ENCODE measurements at regions not wholly inside any gene's neighbourhood (a gene's known extent, or its start where the extent isn't known, plus 50 kb on each side); places are given as distances from the start of the nearest gene placed in this dataset.
"Not testable (repeated sequence)": the region's sequence is repeated elsewhere in the genome, so short reads cannot be mapped to it uniquely, and the experiment has no call there.

DNA sequence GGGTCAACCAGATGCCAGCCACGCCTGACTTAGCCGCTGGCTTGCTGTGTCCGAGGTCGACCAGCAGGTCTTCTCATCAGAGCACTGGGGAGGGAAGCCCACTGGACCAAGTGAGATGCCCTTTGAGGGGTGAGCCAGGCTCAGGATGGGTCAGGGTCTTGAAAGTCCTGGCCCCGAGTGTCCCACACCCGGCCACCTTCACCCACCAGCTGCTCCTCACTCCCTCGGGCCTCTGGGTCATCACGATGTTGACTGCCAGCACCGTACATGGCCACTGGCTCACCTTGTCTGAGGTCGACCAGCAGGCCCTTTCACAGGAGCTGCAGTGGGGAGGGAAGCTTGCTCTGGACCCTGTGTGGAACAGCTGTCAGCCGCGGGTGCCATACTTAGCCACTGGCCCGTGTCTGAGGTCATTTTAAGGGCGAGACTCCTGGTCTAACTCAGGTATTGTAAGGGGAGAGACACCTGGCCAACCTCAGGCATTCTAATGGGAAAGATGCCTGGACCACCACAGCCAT is 1361.3 kb downstream of the UQCRFS1 start:
- Histone ChIP-seq H3K27me3 (ENCODE audit: control insufficient read depth in 1 of 2, insufficient read depth in 2 of 2, low read length in 2 of 2) (no peaks in the 10 kb centered on the region), H3K9ac (ENCODE audit: low read length) (no peak overlapping the region), H3K9me3 (ENCODE audit: low read length) (peaks cover 7% of the 10 kb centered on the region), H3K27ac (ENCODE audit: low read depth, low read length) (no peak overlapping the region), H3K4me1 (ENCODE audit: insufficient read depth, low read length) (no peaks in the 10 kb centered on the region), H3K36me3 (ENCODE audit: insufficient read depth, low read length) (no peaks in the 10 kb centered on the region), H3K4me3 (ENCODE audit: low read depth in 1 of 2, low read length in 2 of 2) (no peak overlapping the region)

GRCh38 chr19:27851002-27851481 is 1361.9 kb downstream of the UQCRFS1 start:
- no peaks in the 10 kb centered on the region for H3K27me3 ChIP-seq (ENCODE audit: control insufficient read depth in 1 of 2, insufficient read depth in 2 of 2, low read length in 2 of 2)
- H3K27ac ChIP-seq (ENCODE audit: low read depth, low read length): no peak overlapping the region
- no peaks in the 10 kb centered on the region for H3K36me3 ChIP-seq (ENCODE audit: insufficient read depth, low read length)
- H3K4me3 ChIP-seq (ENCODE audit: low read depth in 1 of 2, low read length in 2 of 2): no peak overlapping the region
- H3K4me1 ChIP-seq (ENCODE audit: insufficient read depth, low read length): no peaks in the 10 kb centered on the region
- H3K9ac ChIP-seq (ENCODE audit: low read length): no peak overlapping the region
- H3K9me3 ChIP-seq (ENCODE audit: low read length): peaks cover 10% of the 10 kb centered on the region

DNA sequence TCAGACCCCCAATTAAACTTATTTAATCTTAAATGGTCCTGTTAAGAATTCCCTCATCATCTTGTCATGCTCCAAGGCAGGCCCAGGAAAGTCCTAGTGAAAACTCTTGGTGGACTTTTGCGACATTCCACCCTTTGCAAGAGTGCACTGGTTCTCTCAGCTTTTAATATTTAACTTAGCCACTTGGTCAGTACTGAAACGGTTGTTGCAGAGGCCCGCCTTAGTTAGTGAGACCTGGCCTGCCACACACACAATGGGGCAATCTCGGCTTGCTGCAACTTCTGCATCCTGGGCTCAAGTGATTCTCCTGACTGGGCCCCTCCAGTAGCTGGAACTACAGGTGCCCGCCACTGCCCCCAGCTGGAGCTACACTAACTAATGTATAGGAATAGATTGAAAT is 1366.0 kb downstream of the UQCRFS1 start:
- H3K9me3 ChIP-seq (ENCODE audit: low read length): peaks cover 10% of the 10 kb centered on the region
- H3K36me3 ChIP-seq (ENCODE audit: insufficient read depth, low read length): no peaks in the 10 kb centered on the region
- no peak overlapping the region for H3K9ac ChIP-seq (ENCODE audit: low read length)
- H3K4me3 ChIP-seq (ENCODE audit: low read depth in 1 of 2, low read length in 2 of 2): no peak overlapping the region
- no peak overlapping the region for H3K27ac ChIP-seq (ENCODE audit: low read depth, low read length)
- no peaks in the 10 kb centered on the region for H3K27me3 ChIP-seq (ENCODE audit: control insufficient read depth in 1 of 2, insufficient read depth in 2 of 2, low read length in 2 of 2)
- no peaks in the 10 kb centered on the region for H3K4me1 ChIP-seq (ENCODE audit: insufficient read depth, low read length)

DNA sequence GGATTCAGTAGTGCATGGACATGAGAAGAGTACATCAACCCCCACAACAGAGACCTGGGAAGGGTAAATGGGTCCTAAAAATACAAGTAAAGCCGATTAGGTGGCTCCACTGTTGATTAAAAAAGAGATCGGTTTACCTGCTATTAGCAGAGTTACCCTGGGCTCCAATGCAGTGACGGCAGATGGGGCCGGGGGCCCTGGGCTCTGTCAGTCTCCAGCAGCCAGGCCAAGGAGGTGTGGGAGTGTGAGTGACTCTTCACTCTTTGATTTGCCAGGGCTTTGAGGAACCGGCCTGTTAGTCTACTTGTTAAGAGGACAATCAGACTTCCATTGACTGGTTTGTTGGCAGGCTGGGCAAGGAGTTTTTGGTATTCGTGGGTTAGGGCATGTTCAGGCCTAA is 1368.7 kb downstream of the UQCRFS1 start:
- Histone ChIP-seq H3K4me1 (ENCODE audit: insufficient read depth, low read length) (no peaks in the 10 kb centered on the region), H3K27ac (ENCODE audit: low read depth, low read length) (no peak overlapping the region), H3K27me3 (ENCODE audit: control insufficient read depth in 1 of 2, insufficient read depth in 2 of 2, low read length in 2 of 2) (no peaks in the 10 kb centered on the region), H3K9ac (ENCODE audit: low read length) (no peak overlapping the region), H3K36me3 (ENCODE audit: insufficient read depth, low read length) (no peaks in the 10 kb centered on the region), H3K4me3 (ENCODE audit: low read depth in 1 of 2, low read length in 2 of 2) (no peak overlapping the region), H3K9me3 (ENCODE audit: low read length) (peaks cover 5% of the 10 kb centered on the region)

- Histone ChIP-seq H3K27ac (ENCODE audit: low read depth, low read length) (no peak overlapping the region), H3K36me3 (ENCODE audit: insufficient read depth, low read length) (no peaks in the 10 kb centered on the region), H3K4me3 (ENCODE audit: low read depth in 1 of 2, low read length in 2 of 2) (no peak overlapping the region), H3K4me1 (ENCODE audit: insufficient read depth, low read length) (no peaks in the 10 kb centered on the region), H3K9me3 (ENCODE audit: low read length) (peaks cover 5% of the 10 kb centered on the region), H3K9ac (ENCODE audit: low read length) (no peak overlapping the region), H3K27me3 (ENCODE audit: control insufficient read depth in 1 of 2, insufficient read depth in 2 of 2, low read length in 2 of 2) (no peaks in the 10 kb centered on the region)
These were observed 1369.1 kb downstream of the UQCRFS1 start for GRCh38 chr19:27843861-27844260.

GRCh38 chr19:27833031-27833430 is 1379.9 kb downstream of the UQCRFS1 start:
- no peaks in the 10 kb centered on the region for H3K36me3 ChIP-seq (ENCODE audit: insufficient read depth, low read length)
- no peaks in the 10 kb centered on the region for H3K9me3 ChIP-seq (ENCODE audit: low read length)
- H3K27ac ChIP-seq (ENCODE audit: low read depth, low read length): no peak overlapping the region
- H3K4me3 ChIP-seq (ENCODE audit: low read depth in 1 of 2, low read length in 2 of 2): no peak overlapping the region
- H3K4me1 ChIP-seq (ENCODE audit: insufficient read depth, low read length): no peaks in the 10 kb centered on the region
- no peak overlapping the region for H3K9ac ChIP-seq (ENCODE audit: low read length)
- no peaks in the 10 kb centered on the region for H3K27me3 ChIP-seq (ENCODE audit: control insufficient read depth in 1 of 2, insufficient read depth in 2 of 2, low read length in 2 of 2)

DNA sequence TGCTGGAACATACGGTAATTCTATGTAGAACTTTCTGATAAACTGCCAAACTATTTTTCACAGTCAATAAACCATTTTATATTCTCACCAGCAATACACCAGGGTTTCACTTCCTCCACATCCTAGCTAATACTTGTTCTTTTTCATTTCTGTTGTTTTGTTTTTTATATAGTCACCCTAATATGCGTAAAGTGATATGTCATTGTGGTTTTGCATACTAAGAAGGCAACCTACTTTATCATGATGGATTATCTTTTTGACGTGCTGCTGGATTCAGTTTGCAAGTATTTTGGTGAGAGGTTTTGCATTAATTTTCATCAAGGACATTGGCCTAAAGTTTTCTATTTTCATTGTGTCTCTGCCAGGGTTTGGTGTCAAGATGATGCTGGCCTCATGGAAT is 1384.1 kb downstream of the UQCRFS1 start:
- H3K4me1 ChIP-seq (ENCODE audit: insufficient read depth, low read length): no peaks in the 10 kb centered on the region
- H3K27me3 ChIP-seq (ENCODE audit: control insufficient read depth in 1 of 2, insufficient read depth in 2 of 2, low read length in 2 of 2): no peaks in the 10 kb centered on the region
- H3K4me3 ChIP-seq (ENCODE audit: low read depth in 1 of 2, low read length in 2 of 2): no peak overlapping the region
- H3K9me3 ChIP-seq (ENCODE audit: low read length): no peaks in the 10 kb centered on the region
- no peak overlapping the region for H3K27ac ChIP-seq (ENCODE audit: low read depth, low read length)
- H3K36me3 ChIP-seq (ENCODE audit: insufficient read depth, low read length): no peaks in the 10 kb centered on the region
- H3K9ac ChIP-seq (ENCODE audit: low read length): no peak overlapping the region

- no peak overlapping the region for H3K27ac ChIP-seq (ENCODE audit: low read depth, low read length)
- no peak overlapping the region for H3K9ac ChIP-seq (ENCODE audit: low read length)
- H3K9me3 ChIP-seq (ENCODE audit: low read length): no peaks in the 10 kb centered on the region
- no peak overlapping the region for H3K4me3 ChIP-seq (ENCODE audit: low read depth in 1 of 2, low read length in 2 of 2)
- no peaks in the 10 kb centered on the region for H3K36me3 ChIP-seq (ENCODE audit: insufficient read depth, low read length)
- no peaks in the 10 kb centered on the region for H3K27me3 ChIP-seq (ENCODE audit: control insufficient read depth in 1 of 2, insufficient read depth in 2 of 2, low read length in 2 of 2)
- no peaks in the 10 kb centered on the region for H3K4me1 ChIP-seq (ENCODE audit: insufficient read depth, low read length)
These were observed 1388.8 kb downstream of the UQCRFS1 start for GRCh38 chr19:27824108-27824507.

GRCh38 chr19:27822336-27822735 is 1390.6 kb downstream of the UQCRFS1 start:
- H3K4me3 ChIP-seq (ENCODE audit: low read depth in 1 of 2, low read length in 2 of 2): no peak overlapping the region
- H3K27ac ChIP-seq (ENCODE audit: low read depth, low read length): no peak overlapping the region
- no peaks in the 10 kb centered on the region for H3K9me3 ChIP-seq (ENCODE audit: low read length)
- no peaks in the 10 kb centered on the region for H3K36me3 ChIP-seq (ENCODE audit: insufficient read depth, low read length)
- no peak overlapping the region for H3K9ac ChIP-seq (ENCODE audit: low read length)
- no peaks in the 10 kb centered on the region for H3K4me1 ChIP-seq (ENCODE audit: insufficient read depth, low read length)
- H3K27me3 ChIP-seq (ENCODE audit: control insufficient read depth in 1 of 2, insufficient read depth in 2 of 2, low read length in 2 of 2): no peaks in the 10 kb centered on the region

GRCh38 chr19:27821418-27822018 is 1391.4 kb downstream of the UQCRFS1 start:
- H3K9ac ChIP-seq (ENCODE audit: low read length): no peak overlapping the region
- no peaks in the 10 kb centered on the region for H3K36me3 ChIP-seq (ENCODE audit: insufficient read depth, low read length)
- no peaks in the 10 kb centered on the region for H3K4me1 ChIP-seq (ENCODE audit: insufficient read depth, low read length)
- H3K4me3 ChIP-seq (ENCODE audit: low read depth in 1 of 2, low read length in 2 of 2): no peak overlapping the region
- H3K9me3 ChIP-seq (ENCODE audit: low read length): no peaks in the 10 kb centered on the region
- no peaks in the 10 kb centered on the region for H3K27me3 ChIP-seq (ENCODE audit: control insufficient read depth in 1 of 2, insufficient read depth in 2 of 2, low read length in 2 of 2)
- H3K27ac ChIP-seq (ENCODE audit: low read depth, low read length): no peak overlapping the region

- no peak overlapping the region for H3K4me3 ChIP-seq (ENCODE audit: low read depth in 1 of 2, low read length in 2 of 2)
- no peaks in the 10 kb centered on the region for H3K4me1 ChIP-seq (ENCODE audit: insufficient read depth, low read length)
- H3K27me3 ChIP-seq (ENCODE audit: control insufficient read depth in 1 of 2, insufficient read depth in 2 of 2, low read length in 2 of 2): no peaks in the 10 kb centered on the region
- H3K9me3 ChIP-seq (ENCODE audit: low read length): no peaks in the 10 kb centered on the region
- no peak overlapping the region for H3K9ac ChIP-seq (ENCODE audit: low read length)
- H3K36me3 ChIP-seq (ENCODE audit: insufficient read depth, low read length): no peaks in the 10 kb centered on the region
- no peak overlapping the region for H3K27ac ChIP-seq (ENCODE audit: low read depth, low read length)
These were observed 1397.0 kb downstream of the UQCRFS1 start for GRCh38 chr19:27815985-27816384.

GRCh38 chr19:27814834-27815233 is 1398.1 kb downstream of the UQCRFS1 start:
- H3K36me3 ChIP-seq (ENCODE audit: insufficient read depth, low read length); H3K9ac ChIP-seq (ENCODE audit: low read length); H3K4me3 ChIP-seq (ENCODE audit: low read depth in 1 of 2, low read length in 2 of 2); H3K4me1 ChIP-seq (ENCODE audit: insufficient read depth, low read length); H3K27ac ChIP-seq (ENCODE audit: low read depth, low read length); H3K9me3 ChIP-seq (ENCODE audit: low read length); H3K27me3 ChIP-seq (ENCODE audit: control insufficient read depth in 1 of 2, insufficient read depth in 2 of 2, low read length in 2 of 2): not testable (repeated sequence)
